DOHH2 (cell line): ENCODE measurements at regions not wholly inside any gene's neighbourhood (a gene's known extent, or its start where the extent isn't known, plus 50 kb on each side); places are given as distances from the start of the nearest gene placed in this dataset.

Experiments
- H3F3A ChIP-seq: fragments of 200-600 bp; sonication (generic), shearing (Covaris generic); 2 replicates; pipeline ENCODE4 v1.6.0; 2016; ENCODE audit warnings: antibody characterized with exemption, mild to moderate bottlenecking; ENCODE audit not compliant: control insufficient read depth, insufficient read depth
- H3K27ac ChIP-seq: fragments of 200-600 bp; sonication (generic); 2 replicates; pipeline ENCODE4 v1.5.1; 2014; ENCODE audit warnings: low read depth, mild to moderate bottlenecking, low read length, moderate library complexity
- H3K27me3 ChIP-seq: fragments of 200-600 bp; sonication (generic); 2 replicates; pipeline ENCODE4 v1.6.1; 2014; ENCODE audit warnings: mild to moderate bottlenecking, low read length, mixed read lengths; ENCODE audit not compliant: control insufficient read depth
- H3K36me3 ChIP-seq: fragments of 200-600 bp; sonication (generic); 2 replicates; pipeline ENCODE4 v1.6.1; 2014; ENCODE audit warnings: mild to moderate bottlenecking, low read length, moderate library complexity, mixed read lengths; ENCODE audit not compliant: control insufficient read depth
- H3K4me1 ChIP-seq: fragments of 200-600 bp; sonication (generic); 2 replicates; pipeline ENCODE4 v1.6.1; 2014; ENCODE audit warnings: mild to moderate bottlenecking, low read length, mixed read lengths; ENCODE audit not compliant: control insufficient read depth
- H3K4me2 ChIP-seq: fragments of 200-600 bp; sonication (generic); 2 replicates; pipeline ENCODE4 v1.6.0; 2014; ENCODE audit warnings: mild to moderate bottlenecking, low read length, moderate library complexity
- H3K4me3 ChIP-seq: fragments of 200-600 bp; sonication (generic); 2 replicates; pipeline ENCODE4 v1.5.1; 2014; ENCODE audit warnings: mild to moderate bottlenecking, low read length, mixed read lengths
- H3K79me2 ChIP-seq: fragments of 200-600 bp; sonication (generic); 2 replicates; pipeline ENCODE4 v1.6.1; 2014; ENCODE audit warnings: mild to moderate bottlenecking, low read length, mixed read lengths; ENCODE audit not compliant: control insufficient read depth
- H3K9me2 ChIP-seq: fragments of 200-600 bp; sonication (generic); replicated peaks from 2 replicates; pipeline ENCODE4 v1.6.1; 2014; ENCODE audit warnings: mild to moderate bottlenecking, low read length, mixed read lengths; ENCODE audit not compliant: control insufficient read depth
- H3K9me3 ChIP-seq: fragments of 200-600 bp; sonication (generic); 2 replicates; pipeline ENCODE4 v1.6.1; 2014; ENCODE audit warnings: antibody characterized with exemption, low read length, mixed read lengths; ENCODE audit not compliant: control insufficient read depth, insufficient read depth
- H4K20me1 ChIP-seq: fragments of 200-600 bp; sonication (generic); 2 replicates; pipeline ENCODE4 v1.6.0; 2014; ENCODE audit warnings: low read depth, mild to moderate bottlenecking, antibody characterized with exemption, low read length, moderate library complexity; ENCODE audit not compliant: control insufficient read depth, insufficient read depth
- CTCF ChIP-seq: fragments of 200-600 bp; sonication (generic); IDR thresholded peaks from one replicate; pipeline ENCODE4 v1.5.1; 2014; ENCODE audit warnings: antibody characterized with exemption, mild to moderate bottlenecking, low read depth, low read length; ENCODE audit not compliant: poor library complexity, severe bottlenecking
- EZH2phosphoT487 ChIP-seq: fragments of 200-600 bp; sonication (generic); IDR thresholded peaks from 2 replicates; pipeline ENCODE4 v1.6.1; 2017; ENCODE audit warnings: borderline replicate concordance, mild to moderate bottlenecking, antibody characterized with exemption, low read length, moderate library complexity, mixed read lengths

DNA sequence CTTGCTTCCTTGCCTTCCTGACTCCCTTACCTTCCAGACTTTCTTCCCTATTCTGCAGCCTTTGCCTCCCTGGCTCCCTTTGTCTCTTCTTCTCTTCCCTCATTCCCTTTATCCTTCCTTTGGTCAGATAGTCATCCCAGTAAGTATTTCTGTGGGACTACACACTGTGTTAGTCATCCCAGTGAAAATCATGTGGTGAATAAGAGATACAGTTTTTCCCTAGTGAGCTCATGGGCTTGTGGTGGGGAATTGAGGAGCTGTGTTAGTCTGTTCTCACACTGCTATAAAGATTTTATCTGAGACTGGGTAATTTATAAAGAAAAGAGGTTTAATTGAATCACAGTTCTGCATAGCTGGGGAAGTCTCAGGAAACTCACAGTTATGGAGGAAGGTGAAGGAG is 109.8 kb upstream of the EDIL3 start:
- no peaks in the 10 kb centered on the region for H3K9me3 ChIP-seq
- H4K20me1 ChIP-seq, result no peaks in the 10 kb centered on the region
- H3K9me2 ChIP-seq, result no peaks in the 10 kb centered on the region
- no peaks in the 10 kb centered on the region for H3K79me2 ChIP-seq
- no peak for TF ChIP-seq CTCF
- no peak for TF ChIP-seq EZH2phosphoT487
- no peaks in the 10 kb centered on the region for H3K36me3 ChIP-seq
- no peak overlapping the region for H3K4me2 ChIP-seq
- no peaks in the 10 kb centered on the region for H3F3A ChIP-seq
- no peaks in the 10 kb centered on the region for H3K4me1 ChIP-seq
- H3K4me3 ChIP-seq, result no peak overlapping the region
- no peaks in the 10 kb centered on the region for H3K27me3 ChIP-seq
- no peak overlapping the region for H3K27ac ChIP-seq

GRCh38 chr5:84487963-84488362 is 103.3 kb upstream of the EDIL3 start:
- no peaks in the 10 kb centered on the region for H3K79me2 ChIP-seq

GRCh38 chr5:84480873-84481637 is 96.4 kb upstream of the EDIL3 start:
- Histone ChIP-seq H4K20me1 (no peaks in the 10 kb centered on the region), H3K27ac (no peak overlapping the region), H3K4me2 (no peak overlapping the region), H3K4me1 (no peaks in the 10 kb centered on the region), H3F3A (no peaks in the 10 kb centered on the region), H3K36me3 (no peaks in the 10 kb centered on the region), H3K79me2 (no peaks in the 10 kb centered on the region), H3K4me3 (no peak overlapping the region), H3K9me3 (no peaks in the 10 kb centered on the region), H3K9me2 (no peaks in the 10 kb centered on the region), H3K27me3 (no peaks in the 10 kb centered on the region)
- TF ChIP-seq EZH2phosphoT487 (no peak), CTCF (no peak)

More at GRCh38 chr5:84487963-84488362, 103.3 kb upstream of the EDIL3 start:
- H3K9me2 ChIP-seq, result no peaks in the 10 kb centered on the region
- no peaks in the 10 kb centered on the region for H4K20me1 ChIP-seq
- no peaks in the 10 kb centered on the region for H3F3A ChIP-seq
- H3K36me3 ChIP-seq, result no peaks in the 10 kb centered on the region
- TF ChIP-seq EZH2phosphoT487, result no peak
- TF ChIP-seq CTCF, result no peak
- H3K4me1 ChIP-seq, result no peaks in the 10 kb centered on the region
- H3K9me3 ChIP-seq, result no peaks in the 10 kb centered on the region
- no peaks in the 10 kb centered on the region for H3K27me3 ChIP-seq
- H3K4me3 ChIP-seq, result no peak overlapping the region
- H3K4me2 ChIP-seq, result no peak overlapping the region
- no peak overlapping the region for H3K27ac ChIP-seq
